BE2C (cell line): ENCODE measurements at regions not wholly inside any gene's neighbourhood (a gene's known extent, or its start where the extent isn't known, plus 50 kb on each side); places are given as distances from the start of the nearest gene placed in this dataset.

Experiments
- DNase-seq: peaks from one replicate; pipeline ENCODE4 v3.0.0-alpha.2; 2020
- H3K27me3 ChIP-seq: fragments of 250-450 bp; sonication (Bioruptor Pico); 2 replicates; pipeline ENCODE4 v1.5.1; 2020; ENCODE audit warnings: mild to moderate bottlenecking
- H3K36me3 ChIP-seq: fragments of 250-450 bp; sonication (Bioruptor Pico); 2 replicates; pipeline ENCODE4 v1.5.1; 2020; ENCODE audit warnings: mild to moderate bottlenecking
- H3K4me1 ChIP-seq: fragments of 250-450 bp; sonication (Bioruptor Pico); 2 replicates; pipeline ENCODE4 v1.5.1; 2020
- H3K4me3 ChIP-seq: 2 replicates; pipeline ENCODE4 v1.5.1; 2011; ENCODE audit warnings: low read depth, low read length
- H3K9me3 ChIP-seq: fragments of 250-450 bp; sonication (Bioruptor Pico); 2 replicates; pipeline ENCODE4 v1.5.1; 2020
- CTCF ChIP-seq: IDR thresholded peaks from 2 replicates; pipeline ENCODE4 v1.5.1; 2012; ENCODE audit warnings: mild to moderate bottlenecking, low read depth, low read length

- Histone ChIP-seq H3K4me3 (no peak overlapping the region), H3K27me3 (no peaks in the 10 kb centered on the region)
Measured at GRCh38 chr2:226649871-226650660, 149.6 kb downstream of the IRS1 start.

GRCh38 chr2:226649201-226649600 is 150.4 kb downstream of the IRS1 start:
- H3K9me3 ChIP-seq, result no peaks in the 10 kb centered on the region
- DNase-seq, result no peak
- no peaks in the 10 kb centered on the region for H3K36me3 ChIP-seq
- H3K27me3 ChIP-seq, result no peaks in the 10 kb centered on the region
- H3K4me3 ChIP-seq, result no peak overlapping the region
- no peaks in the 10 kb centered on the region for H3K4me1 ChIP-seq
- TF ChIP-seq CTCF, result no peak

More at GRCh38 chr2:226649871-226650660, 149.6 kb downstream of the IRS1 start:
- no peak for DNase-seq
- no peaks in the 10 kb centered on the region for H3K36me3 ChIP-seq
- H3K4me1 ChIP-seq, result no peaks in the 10 kb centered on the region
- no peak for TF ChIP-seq CTCF
- no peaks in the 10 kb centered on the region for H3K9me3 ChIP-seq

- TF ChIP-seq CTCF, result no peak
- H3K9me3 ChIP-seq, result no peaks in the 10 kb centered on the region
- DNase-seq, result no peak
- no peaks in the 10 kb centered on the region for H3K4me1 ChIP-seq
- no peaks in the 10 kb centered on the region for H3K27me3 ChIP-seq
- no peaks in the 10 kb centered on the region for H3K36me3 ChIP-seq
- H3K4me3 ChIP-seq, result no peak overlapping the region
Measured at GRCh38 chr2:226647621-226648518, 151.8 kb downstream of the IRS1 start.

GRCh38 chr2:226644399-226644865 is 155.2 kb downstream of the IRS1 start:
- H3K27me3 ChIP-seq, result no peaks in the 10 kb centered on the region
- TF ChIP-seq CTCF, result no peak
- no peaks in the 10 kb centered on the region for H3K36me3 ChIP-seq
- H3K4me3 ChIP-seq, result no peak overlapping the region
- no peaks in the 10 kb centered on the region for H3K9me3 ChIP-seq
- H3K4me1 ChIP-seq, result no peaks in the 10 kb centered on the region
- no peak for DNase-seq

- Histone ChIP-seq H3K4me1 (no peaks in the 10 kb centered on the region), H3K27me3 (no peaks in the 10 kb centered on the region), H3K9me3 (no peaks in the 10 kb centered on the region), H3K36me3 (no peaks in the 10 kb centered on the region), H3K4me3 (no peak overlapping the region)
- no peak for TF ChIP-seq CTCF
- DNase-seq, result no peak
Measured at GRCh38 chr2:226643946-226644282, 155.7 kb downstream of the IRS1 start.
